Fibroblast of peridontal ligament (primary cell): ENCODE measurements at regions not wholly inside any gene's neighbourhood (a gene's known extent, or its start where the extent isn't known, plus 50 kb on each side); places are given as distances from the start of the nearest gene placed in this dataset.

Experiments used
- DNase-seq: peaks from one replicate; pipeline ENCODE4 v3.0.0-alpha.2; 2010; ENCODE audit errors: extremely low read depth

- DNase-seq, result no peak
Observed at GRCh38 chr22:48886604-48887393, 940.9 kb downstream of the BRD1 start.

DNA sequence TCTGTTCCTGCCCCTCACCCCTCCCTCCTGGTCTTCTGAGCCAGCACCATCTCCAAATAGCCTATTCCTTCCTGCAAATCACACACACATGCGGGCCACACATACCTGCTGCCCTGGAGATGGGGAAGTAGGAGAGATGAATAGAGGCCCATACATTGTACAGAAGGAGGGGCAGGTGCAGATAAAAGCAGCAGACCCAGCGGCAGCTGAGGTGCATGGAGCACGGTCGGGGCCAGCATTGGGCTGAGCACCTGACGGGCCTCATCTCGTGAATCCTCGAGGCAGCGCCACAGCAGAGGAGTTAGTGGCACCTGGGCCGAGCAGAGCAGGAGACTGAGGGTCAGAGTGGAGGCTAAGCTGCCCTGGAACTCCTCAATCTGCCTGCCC, 941.8 kb downstream of the BRD1 start:
- DNase-seq, result no peak

DNA sequence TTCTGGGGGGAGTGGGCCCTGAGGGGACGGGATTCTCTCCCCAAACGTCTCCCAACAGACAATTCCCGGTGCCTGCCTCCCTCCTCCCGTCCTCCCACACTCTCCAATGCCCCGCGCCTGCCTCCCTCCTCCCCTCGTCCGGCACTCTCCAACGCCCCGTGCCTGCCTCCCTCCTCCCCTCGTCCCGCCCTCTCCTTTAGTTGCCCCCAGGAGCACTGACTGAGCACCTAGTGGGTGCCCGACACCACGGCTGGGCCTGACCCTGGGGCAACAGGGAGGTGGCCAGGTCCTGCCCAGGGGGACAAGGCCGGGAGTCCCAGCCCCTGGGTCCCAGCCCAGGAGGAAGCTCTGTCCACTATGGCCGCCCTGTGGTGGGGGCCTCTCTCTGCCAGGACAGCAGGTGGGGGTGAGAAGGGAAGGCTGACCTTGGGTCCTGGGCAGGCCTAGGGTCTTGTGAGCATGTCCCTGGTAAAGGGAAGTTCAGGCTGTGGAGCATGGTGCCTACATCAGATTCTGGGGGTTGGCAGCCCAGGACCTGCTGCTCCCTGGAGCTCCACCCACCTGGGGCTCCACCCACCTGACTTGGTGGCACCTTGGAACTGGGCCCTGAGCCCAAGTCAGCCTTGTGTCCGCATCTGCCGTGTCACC, 942.3 kb downstream of the BRD1 start:
- no peak for DNase-seq

DNA sequence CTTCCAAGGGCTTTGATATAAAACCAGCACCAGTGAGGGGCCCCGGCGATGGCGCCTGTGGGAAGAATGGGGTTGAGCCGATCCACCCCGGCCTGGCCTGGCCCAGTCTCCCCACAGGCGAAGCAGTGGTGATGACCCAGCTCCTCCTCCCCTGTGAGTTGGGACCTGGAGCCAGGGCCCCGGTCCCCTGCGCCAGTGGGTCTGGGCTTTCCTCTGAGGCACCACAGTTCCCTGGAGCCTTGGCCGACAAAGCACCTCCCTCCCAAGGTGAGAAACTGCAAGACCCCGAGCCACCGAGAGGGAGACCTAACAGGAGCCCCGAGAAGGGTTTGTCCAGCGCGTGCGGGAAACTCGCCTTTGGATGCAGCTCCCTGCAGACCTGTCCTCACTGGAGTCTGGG, 942.9 kb downstream of the BRD1 start:
- no peak for DNase-seq

DNA sequence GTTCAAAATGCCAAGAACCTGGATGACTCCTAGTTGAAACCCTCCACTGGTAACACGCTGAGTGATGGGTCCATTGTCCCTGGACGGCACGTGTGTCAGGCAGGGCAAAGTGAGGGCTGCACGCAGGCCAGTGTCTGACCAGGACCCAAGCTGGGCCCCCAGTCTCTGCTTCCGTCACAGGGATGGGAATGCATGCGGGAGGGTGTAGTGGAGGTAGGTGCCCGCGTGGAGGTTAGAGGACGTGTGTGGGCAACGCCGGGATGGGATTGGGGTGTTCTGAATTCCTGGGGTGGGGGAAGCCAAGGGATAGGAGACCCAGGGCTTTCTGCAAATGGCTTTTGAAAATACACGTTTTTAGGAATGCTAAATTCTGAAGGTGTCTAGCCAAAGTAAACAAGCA, 943.3 kb downstream of the BRD1 start:
- no peak for DNase-seq

DNA sequence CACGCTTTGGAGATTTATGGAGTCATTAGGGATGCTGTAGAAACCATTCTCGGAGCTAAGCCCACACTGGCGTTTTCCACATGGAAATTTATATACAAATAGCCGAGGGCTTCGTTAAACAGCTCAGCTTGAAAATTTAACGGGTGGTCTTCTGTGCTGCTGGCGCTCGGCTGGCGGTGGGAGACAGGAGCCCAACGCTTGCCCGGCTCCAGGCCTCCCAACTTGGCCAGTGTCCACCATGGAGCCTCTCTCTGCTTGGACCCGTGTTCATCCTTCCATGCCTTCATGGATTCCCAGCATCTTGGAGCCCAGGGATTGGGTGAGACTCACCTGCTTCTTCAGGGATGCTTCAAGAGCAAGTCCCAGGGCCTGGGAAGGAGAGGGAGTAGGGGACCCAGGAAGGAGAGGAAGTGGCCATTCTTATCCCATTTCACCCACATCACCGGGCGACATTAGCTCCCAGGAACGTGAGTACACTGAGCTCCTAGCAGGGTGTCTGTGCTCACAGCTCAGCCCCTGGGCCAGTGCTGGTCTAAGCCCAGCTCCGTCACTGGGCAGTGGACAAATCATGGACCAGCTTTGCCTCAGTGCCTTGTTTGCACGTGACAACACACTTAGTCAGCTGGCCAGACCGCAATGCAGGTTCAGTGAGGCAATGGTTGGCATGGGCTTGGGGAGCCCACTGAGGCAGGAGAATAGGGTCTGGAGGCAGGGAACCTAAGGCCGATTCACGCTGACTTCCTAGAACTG, 944.3 kb downstream of the BRD1 start:
- DNase-seq, result no peak

DNA sequence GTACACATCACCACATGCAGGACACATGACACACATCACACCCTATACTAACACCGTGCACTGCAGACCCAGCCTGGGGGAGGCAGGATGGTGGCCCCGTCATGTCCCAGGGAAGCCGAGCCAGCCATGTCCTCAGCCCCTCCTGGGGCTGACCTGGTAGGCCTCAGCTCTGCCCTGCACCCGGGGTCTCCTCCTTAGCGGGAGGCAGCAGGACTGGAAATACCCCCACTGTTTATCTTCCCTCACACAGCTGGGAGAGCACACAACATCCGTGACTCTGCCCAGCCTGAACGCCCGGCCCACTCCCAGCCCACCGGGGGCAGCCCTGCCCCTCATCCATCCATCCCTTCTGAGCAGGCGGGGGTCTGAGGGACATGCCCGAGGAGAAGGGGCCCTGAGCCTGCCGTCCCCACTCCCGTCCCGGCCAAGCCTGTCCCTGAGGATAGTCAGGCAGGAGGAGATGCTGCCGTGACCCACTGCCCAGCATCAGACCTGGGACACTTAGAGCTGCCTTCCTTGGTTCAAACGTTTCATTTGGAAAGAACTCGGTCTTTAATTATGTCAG, 945.0 kb downstream of the BRD1 start:
- DNase-seq, result no peak

- DNase-seq, result no peak
Observed at GRCh38 chr22:48881326-48881980, 946.2 kb downstream of the BRD1 start.

DNA sequence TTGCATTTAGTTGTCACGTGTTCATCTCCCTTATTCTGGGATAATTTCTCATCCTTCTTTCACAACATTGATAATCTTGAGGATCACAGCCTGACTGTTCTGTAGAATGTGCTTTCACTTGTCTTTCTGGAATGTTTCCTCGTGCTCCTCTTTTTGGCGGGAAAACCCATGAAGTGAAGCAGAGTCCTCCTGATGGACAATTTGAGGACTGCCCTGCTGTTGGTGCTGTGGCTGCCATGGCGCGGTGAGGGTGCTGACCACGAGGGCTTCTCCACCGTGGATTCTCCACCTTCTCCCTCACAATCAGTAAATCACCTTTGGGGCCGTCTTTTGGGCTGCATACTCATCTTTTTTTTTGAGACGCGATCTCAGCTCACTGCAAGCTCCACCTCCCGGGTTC, 946.9 kb downstream of the BRD1 start:
- no peak for DNase-seq

GRCh38 chr22:48876951-48877350, 950.7 kb downstream of the BRD1 start:
- no peak for DNase-seq

DNA sequence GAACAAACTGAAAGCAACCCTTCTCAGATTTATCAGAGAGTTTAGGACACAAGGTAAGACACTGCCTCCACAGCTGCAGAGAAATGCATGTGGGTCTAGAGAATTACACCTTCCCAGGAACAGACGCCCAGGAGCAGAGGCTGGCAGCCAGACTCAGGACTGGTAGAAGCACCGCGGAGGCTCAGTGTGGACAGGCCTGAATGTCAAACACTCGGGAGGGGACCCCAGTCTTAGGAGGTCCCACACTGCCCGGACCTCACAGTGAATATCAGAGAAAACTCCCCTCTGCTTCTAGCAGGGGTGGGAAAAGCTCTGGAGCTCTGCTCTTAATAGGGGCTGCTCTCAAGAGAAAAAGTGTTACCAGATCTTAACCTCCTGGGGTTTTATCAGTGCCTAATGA, 952.7 kb downstream of the BRD1 start:
- DNase-seq, result no peak

GRCh38 chr22:48873191-48873520, 954.5 kb downstream of the BRD1 start:
- no peak for DNase-seq

DNA sequence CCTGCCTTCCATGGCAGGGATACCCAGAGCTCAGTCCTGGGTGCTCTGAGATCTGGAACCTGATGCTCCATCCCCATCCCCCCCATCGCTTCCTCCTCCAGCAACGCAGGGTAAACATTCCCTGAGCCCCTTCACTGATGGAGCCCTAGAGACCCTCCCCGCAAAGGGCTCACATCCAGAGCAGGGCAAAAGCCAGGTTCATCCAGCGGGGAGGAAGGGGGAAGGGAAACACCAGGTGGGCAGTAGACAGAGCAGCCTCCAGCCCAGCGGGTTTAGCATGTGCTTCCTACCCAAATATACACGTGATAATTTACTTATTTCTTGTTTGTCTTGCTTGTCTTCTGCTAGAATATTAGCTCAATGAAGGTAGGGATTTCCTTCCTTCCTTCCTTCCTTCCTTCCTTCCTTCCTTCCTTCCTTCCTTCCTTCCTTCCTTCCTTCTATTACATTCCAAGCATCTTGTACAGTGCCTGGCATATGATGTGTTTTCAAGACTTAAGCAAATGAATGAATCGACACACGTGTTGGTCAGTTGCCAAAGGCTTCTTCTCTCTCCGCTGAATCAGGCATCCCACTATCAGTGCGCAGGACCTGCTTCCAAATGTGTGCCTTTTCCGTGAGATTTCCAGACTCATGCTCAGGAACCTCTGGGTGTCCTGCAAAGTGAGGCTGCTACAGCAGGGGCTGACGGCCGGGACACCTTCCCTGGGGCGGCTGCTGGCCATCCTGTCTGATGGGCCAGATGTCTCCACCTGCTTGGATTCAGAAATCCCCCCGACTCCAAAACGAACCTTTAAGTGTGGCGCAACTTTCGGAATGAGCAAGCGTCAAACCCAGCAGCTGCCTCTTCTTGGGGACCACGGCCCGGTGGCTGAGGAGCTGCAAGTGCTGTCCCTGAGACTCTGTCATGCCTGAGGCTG, 955.1 kb downstream of the BRD1 start:
- DNase-seq, result no peak

DNA sequence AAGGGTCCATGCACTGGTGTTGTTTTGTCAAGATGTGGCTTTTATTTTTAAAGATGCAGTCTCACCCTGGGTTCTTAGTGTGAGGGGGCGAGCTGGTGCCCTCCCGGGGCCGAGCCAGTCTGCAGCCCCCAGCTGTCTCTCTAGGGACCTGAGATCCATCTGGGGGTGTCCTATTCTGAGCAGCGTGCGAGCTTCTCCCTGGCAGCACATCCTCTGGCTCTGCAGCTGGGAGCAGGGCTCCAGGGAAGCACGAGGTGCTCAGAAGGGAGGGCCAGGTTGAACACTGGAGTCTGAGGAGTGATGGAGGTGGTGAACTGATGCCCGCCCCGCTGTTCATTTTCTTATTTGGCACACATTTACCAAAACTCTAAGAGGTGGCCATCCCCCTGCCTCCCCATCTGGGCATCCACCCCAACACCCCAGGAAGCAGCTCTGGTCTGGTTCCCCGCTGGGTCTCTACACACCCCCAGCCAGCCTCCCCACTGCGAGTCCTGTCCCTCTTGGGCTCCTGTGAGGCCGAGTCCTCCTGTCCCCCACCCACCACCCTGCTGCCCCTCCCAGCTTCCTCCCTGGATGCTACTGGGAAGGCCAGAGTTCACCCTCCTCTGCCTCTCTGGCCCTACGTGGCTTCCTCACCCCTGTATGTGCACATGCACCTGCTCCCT, 956.4 kb downstream of the BRD1 start:
- DNase-seq, result no peak

DNA sequence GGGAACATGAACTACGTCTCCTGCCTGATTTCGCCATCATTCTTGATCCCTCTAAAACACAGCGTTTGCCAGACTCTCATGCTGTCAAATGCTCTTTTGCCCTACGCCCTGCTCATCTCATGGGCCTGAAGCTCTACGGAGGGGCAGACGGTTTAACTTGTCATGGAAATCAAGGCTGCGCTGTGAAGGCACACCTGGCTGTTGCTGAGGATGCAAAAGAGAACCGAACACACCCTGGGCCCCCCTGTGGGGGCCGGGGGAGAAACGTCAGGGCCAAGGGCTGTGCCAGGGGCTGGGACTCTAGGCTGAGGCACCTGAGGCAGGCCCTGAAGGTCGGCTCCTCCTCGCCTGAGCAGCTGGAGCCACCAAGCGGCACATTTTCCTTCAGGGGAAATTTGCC, 957.2 kb downstream of the BRD1 start:
- DNase-seq, result no peak

- DNase-seq, result no peak
Observed at GRCh38 chr22:48869788-48870187, 957.9 kb downstream of the BRD1 start.

GRCh38 chr22:48869161-48869560, 958.5 kb downstream of the BRD1 start:
- no peak for DNase-seq

DNA sequence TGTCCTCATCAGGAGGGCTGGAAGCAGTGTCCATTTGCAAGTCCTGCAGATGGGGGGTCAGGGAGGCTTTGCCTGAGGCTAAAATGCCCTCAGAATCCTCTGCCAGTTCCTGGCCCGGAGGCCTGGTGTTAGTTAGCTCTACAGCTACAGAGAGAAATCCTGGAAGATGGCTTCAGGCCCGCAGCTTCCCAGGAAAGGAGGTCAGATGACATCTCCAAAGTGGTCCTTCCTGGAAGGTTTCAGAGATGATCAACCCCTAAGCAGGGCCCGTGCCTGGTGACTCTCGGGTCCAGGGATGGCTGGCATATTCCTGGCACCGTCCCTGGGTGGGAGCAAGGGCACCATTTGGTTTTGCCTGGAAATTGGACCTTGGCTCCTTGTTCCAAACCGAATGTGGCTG, 959.1 kb downstream of the BRD1 start:
- no peak for DNase-seq

DNA sequence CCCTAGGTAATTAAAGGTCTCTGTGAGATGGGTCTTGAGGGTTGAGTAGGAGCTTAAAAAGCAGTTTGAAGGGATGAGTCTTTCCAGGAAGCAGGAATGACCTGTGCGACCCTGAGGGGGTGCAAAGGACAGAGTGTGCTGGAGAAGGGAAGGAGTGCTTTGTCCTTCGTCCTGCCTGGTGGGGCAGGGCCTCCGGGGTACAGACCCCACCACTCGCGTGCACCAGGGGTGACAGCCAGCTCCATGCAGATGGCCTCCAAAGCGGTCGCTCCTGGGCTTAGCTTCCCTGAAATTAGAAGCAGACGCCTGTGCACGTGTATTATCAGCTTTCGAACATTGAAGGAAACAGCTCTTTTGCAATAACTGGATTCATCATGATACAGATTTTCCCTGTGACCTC, 959.8 kb downstream of the BRD1 start:
- DNase-seq, result no peak

DNA sequence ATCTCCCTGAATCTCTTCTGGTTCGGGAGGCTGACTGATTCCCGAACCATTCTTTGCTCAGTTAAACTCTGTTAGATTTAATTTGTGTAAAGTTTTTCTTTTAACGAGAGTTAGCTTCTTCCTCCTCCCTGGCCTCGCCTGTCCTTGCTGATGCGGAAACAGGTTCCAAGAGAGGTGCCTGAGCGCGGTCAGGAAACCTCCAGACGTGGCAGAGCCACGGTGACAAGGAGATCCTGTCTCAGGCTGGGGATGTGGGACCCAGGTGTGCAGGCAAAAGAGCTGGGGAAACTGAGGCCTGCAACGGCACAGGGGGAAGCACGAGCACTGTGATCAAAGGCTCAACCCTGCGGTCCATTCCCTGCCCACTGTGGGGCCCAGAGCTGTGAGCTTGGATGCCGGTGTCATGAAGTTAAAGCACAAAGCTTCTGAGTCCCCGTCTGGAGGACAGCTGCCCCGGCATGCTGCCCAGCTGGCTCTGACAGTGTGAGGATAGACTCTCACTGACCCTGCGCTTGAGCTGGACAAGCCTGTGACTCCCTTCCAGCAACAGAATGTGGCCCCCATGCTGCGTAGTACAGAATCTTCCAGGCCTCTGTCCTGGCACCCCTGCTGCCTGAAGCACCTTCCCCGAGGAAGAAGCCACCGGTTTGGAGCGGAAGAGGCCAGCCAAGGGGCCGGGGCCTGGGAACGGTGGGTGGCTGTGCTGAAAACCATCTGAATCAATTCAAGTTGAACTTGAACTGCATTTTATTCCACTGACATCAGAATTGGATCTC, 960.6 kb downstream of the BRD1 start:
- no peak for DNase-seq
